GM23338 (cell line): ENCODE measurements at regions not wholly inside any gene's neighbourhood (a gene's known extent, or its start where the extent isn't known, plus 50 kb on each side); places are given as distances from the start of the nearest gene placed in this dataset.
A peak's percentile ranks its signal among the peaks of the same experiment; 100 is the strongest.

Experiments used
- ATAC-seq: fragments of 200-7000 bp; cut with Tn5 transposase; 3 replicates; pipeline ENCODE4 v1.9.1; 2020
- DNase-seq: peaks from one replicate; pipeline ENCODE4 v3.0.0-alpha.2; 2015; ENCODE audit warnings: low spot score
- H2AFZ ChIP-seq: fragments of 200-600 bp; sonication (generic); 2 replicates; pipeline ENCODE4 v1.8.0; 2016; ENCODE audit warnings: antibody characterized with exemption, mild to moderate bottlenecking, moderate library complexity
- H3F3A ChIP-seq: fragments of 200-600 bp; sonication (generic); replicated peaks from 2 replicates; pipeline ENCODE4 v1.8.0; 2017; ENCODE audit warnings: antibody characterized with exemption, mixed run types, low read depth
- H3K27ac ChIP-seq: fragments of 200-600 bp; sonication (generic); 2 replicates; pipeline ENCODE4 v1.6.1; 2016; ENCODE audit warnings: low read depth
- H3K27me3 ChIP-seq: fragments of 200-600 bp; sonication (generic); 2 replicates; pipeline ENCODE4 v1.8.0; 2016; ENCODE audit warnings: mild to moderate bottlenecking, mixed run types, moderate library complexity; ENCODE audit not compliant: insufficient read depth
- H3K36me3 ChIP-seq: fragments of 200-600 bp; sonication (generic); 2 replicates; pipeline ENCODE4 v1.8.0; 2016; ENCODE audit warnings: mild to moderate bottlenecking; ENCODE audit not compliant: insufficient read depth
- H3K4me1 ChIP-seq: fragments of 200-600 bp; sonication (generic); 2 replicates; pipeline ENCODE4 v1.8.0; 2016; ENCODE audit warnings: mild to moderate bottlenecking, moderate library complexity; ENCODE audit not compliant: insufficient read depth
- H3K4me2 ChIP-seq: fragments of 200-600 bp; sonication (generic); 2 replicates; pipeline ENCODE4 v1.7.1; 2017; ENCODE audit warnings: mixed run types
- H3K4me3 ChIP-seq: fragments of 200-600 bp; sonication (generic); 2 replicates; pipeline ENCODE4 v1.6.1; 2016; ENCODE audit warnings: mixed run types
- H3K79me2 ChIP-seq: fragments of 200-600 bp; sonication (generic); replicated peaks from 2 replicates; pipeline ENCODE4 v1.8.0; 2017; ENCODE audit warnings: mild to moderate bottlenecking; ENCODE audit not compliant: insufficient read depth
- H3K9me2 ChIP-seq: fragments of 200-600 bp; sonication (generic); 2 replicates; pipeline ENCODE4 v1.8.0; 2017; ENCODE audit not compliant: insufficient read depth
- H4K20me1 ChIP-seq: fragments of 200-600 bp; sonication (generic); replicated peaks from 2 replicates; pipeline ENCODE4 v1.8.0; 2017; ENCODE audit warnings: mild to moderate bottlenecking; ENCODE audit not compliant: insufficient read depth
- H3K27ac Mint-ChIP-seq: 2 replicates; pipeline ENCODE4 v1.8.0; 2020; ENCODE audit warnings: inconsistent platforms, mild to moderate bottlenecking, moderate library complexity, mixed read lengths
- H3K27me3 Mint-ChIP-seq: 3 replicates; pipeline ENCODE4 v1.8.0; 2022; ENCODE audit warnings: low read depth, mild to moderate bottlenecking, moderate library complexity, mixed read lengths, inconsistent platforms; ENCODE audit not compliant: insufficient read depth, poor library complexity
- H3K36me3 Mint-ChIP-seq: 3 replicates; pipeline ENCODE4 v1.8.0; 2021; ENCODE audit warnings: low read depth, mild to moderate bottlenecking, inconsistent platforms, moderate library complexity, mixed read lengths
- H3K4me1 Mint-ChIP-seq: 3 replicates; pipeline ENCODE4 v1.8.0; 2020; ENCODE audit warnings: mild to moderate bottlenecking, inconsistent platforms, mixed read lengths
- H3K4me3 Mint-ChIP-seq: 3 replicates; pipeline ENCODE4 v1.8.0; 2021; ENCODE audit warnings: moderate library complexity, mild to moderate bottlenecking, inconsistent platforms, mixed read lengths
- H3K9me3 Mint-ChIP-seq: 3 replicates; pipeline ENCODE4 v1.8.0; 2020; ENCODE audit warnings: moderate library complexity, mild to moderate bottlenecking, inconsistent platforms, mixed read lengths
- CREB1 ChIP-seq: fragments of 250-450 bp; sonication (Bioruptor Pico); IDR thresholded peaks from 2 replicates; pipeline ENCODE4 v1.5.0; 2020; ENCODE audit warnings: low read depth, mild to moderate bottlenecking, moderate library complexity
- EZH2 ChIP-seq: fragments of 200-600 bp; sonication (generic); IDR thresholded peaks from one replicate; pipeline ENCODE4 v1.8.0; 2017; ENCODE audit warnings: antibody characterized with exemption, mild to moderate bottlenecking, low read depth; ENCODE audit not compliant: unreplicated experiment
- EZH2phosphoT487 ChIP-seq: fragments of 200-600 bp; sonication (generic); IDR thresholded peaks from one replicate; pipeline ENCODE4 v1.8.1; 2018; ENCODE audit warnings: antibody characterized with exemption; ENCODE audit not compliant: unreplicated experiment
- JUNB ChIP-seq: IDR thresholded peaks from one replicate; pipeline ENCODE4 v1.6.1; 2016; ENCODE audit warnings: antibody characterized with exemption; ENCODE audit not compliant: unreplicated experiment
- NANOG ChIP-seq: IDR thresholded peaks from 2 replicates; pipeline ENCODE4 v1.6.1; 2016; ENCODE audit warnings: antibody characterized with exemption, borderline replicate concordance
- POLR2AphosphoS5 ChIP-seq: IDR thresholded peaks from 2 replicates; pipeline ENCODE4 v1.6.1; 2016; ENCODE audit warnings: antibody characterized with exemption, low read depth
- STAT1 ChIP-seq: IDR thresholded peaks from one replicate; pipeline ENCODE4 v1.6.1; 2016; ENCODE audit warnings: antibody characterized with exemption; ENCODE audit not compliant: unreplicated experiment
- ZNF114 ChIP-seq: fragments of 250-450 bp; sonication (Bioruptor Pico); IDR thresholded peaks from 2 replicates; pipeline ENCODE4 v1.5.0; 2020; ENCODE audit warnings: mild to moderate bottlenecking, moderate library complexity
- ZNF331 ChIP-seq: fragments of 250-450 bp; sonication (Bioruptor Pico); IDR thresholded peaks from 2 replicates; pipeline ENCODE4 v1.5.0; 2020; ENCODE audit warnings: low read depth, mild to moderate bottlenecking, moderate library complexity
- TF ChIP-seq, protein P1 (sequence below): IDR thresholded peaks from 2 replicates; pipeline ENCODE4 v1.6.1; 2016; ENCODE audit warnings: antibody characterized with exemption
- TF ChIP-seq, protein P2 (sequence below), 2 experiments: fragments of 200-600 bp in 1 of 2; sonication (generic) in 1 of 2; conservative IDR thresholded peaks; 2 replicates each; pipeline versions ENCODE4 v1.5.1 to v1.6.1; 2016 to 2017; ENCODE audit warnings: antibody characterized with exemption in 2 of 2, low read depth in 2 of 2, mild to moderate bottlenecking in 2 of 2, moderate library complexity in 1 of 2
- TF ChIP-seq, protein P3 (sequence below): fragments of 250-450 bp; sonication (Bioruptor Pico); IDR thresholded peaks from 2 replicates; pipeline ENCODE4 v1.5.0; 2020; ENCODE audit warnings: mild to moderate bottlenecking, moderate library complexity

DNA sequence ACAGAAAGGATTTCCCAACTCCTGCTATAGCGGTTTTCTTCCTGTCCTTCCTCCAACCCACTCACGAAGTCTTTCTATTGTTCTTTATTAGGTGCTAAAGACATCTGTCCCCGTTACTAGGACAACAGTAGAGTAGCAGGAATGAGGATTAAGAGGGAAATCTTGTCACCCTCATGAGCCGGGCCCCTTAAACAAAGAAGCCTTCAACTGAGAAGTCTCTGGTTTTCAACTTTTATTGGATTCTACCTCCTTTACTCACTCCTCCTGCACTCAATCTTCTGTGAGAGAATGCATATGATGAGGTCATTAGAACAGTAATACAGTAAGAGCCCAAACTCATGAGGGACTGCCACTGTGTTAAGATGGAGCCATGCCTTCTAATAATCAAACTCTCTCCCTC is 206.3 kb downstream of the OMA1 start (continued):
- TF ChIP-seq, protein P1, sequence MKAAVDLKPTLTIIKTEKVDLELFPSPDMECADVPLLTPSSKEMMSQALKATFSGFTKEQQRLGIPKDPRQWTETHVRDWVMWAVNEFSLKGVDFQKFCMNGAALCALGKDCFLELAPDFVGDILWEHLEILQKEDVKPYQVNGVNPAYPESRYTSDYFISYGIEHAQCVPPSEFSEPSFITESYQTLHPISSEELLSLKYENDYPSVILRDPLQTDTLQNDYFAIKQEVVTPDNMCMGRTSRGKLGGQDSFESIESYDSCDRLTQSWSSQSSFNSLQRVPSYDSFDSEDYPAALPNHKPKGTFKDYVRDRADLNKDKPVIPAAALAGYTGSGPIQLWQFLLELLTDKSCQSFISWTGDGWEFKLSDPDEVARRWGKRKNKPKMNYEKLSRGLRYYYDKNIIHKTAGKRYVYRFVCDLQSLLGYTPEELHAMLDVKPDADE: no peak
- TF ChIP-seq, protein P2, sequence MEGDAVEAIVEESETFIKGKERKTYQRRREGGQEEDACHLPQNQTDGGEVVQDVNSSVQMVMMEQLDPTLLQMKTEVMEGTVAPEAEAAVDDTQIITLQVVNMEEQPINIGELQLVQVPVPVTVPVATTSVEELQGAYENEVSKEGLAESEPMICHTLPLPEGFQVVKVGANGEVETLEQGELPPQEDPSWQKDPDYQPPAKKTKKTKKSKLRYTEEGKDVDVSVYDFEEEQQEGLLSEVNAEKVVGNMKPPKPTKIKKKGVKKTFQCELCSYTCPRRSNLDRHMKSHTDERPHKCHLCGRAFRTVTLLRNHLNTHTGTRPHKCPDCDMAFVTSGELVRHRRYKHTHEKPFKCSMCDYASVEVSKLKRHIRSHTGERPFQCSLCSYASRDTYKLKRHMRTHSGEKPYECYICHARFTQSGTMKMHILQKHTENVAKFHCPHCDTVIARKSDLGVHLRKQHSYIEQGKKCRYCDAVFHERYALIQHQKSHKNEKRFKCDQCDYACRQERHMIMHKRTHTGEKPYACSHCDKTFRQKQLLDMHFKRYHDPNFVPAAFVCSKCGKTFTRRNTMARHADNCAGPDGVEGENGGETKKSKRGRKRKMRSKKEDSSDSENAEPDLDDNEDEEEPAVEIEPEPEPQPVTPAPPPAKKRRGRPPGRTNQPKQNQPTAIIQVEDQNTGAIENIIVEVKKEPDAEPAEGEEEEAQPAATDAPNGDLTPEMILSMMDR (conservative IDR thresholded peaks at IDR 0.05; ENCODE audit: low read depth in 2 of 2): no peak

DNA sequence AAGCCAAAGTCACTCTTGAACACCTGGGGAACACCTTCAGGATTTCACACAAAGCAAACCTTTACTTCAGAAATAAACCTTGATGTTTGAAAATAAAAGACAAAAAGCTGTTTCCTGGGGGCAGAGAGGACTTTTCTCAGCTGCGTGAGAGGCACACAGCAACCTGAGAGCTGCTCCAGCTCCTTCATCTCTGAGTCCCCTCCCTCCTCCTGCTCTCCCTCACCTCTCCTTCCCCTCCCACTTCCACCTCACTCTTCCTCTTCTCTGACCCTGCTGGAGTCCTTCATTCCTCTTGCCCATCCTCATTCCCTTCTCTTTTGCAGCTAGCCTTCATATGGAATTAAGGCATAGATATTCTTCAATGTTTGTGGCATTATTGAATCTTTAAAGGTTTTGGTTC is 208.4 kb downstream of the OMA1 start:
- Histone ChIP-seq H3K36me3 (no peaks in the 10 kb centered on the region), H4K20me1 (no peaks in the 10 kb centered on the region; the same call in 1 of the 2 replicates), H3K79me2 (no peaks in the 10 kb centered on the region), H3K27ac (no peak overlapping the region), H3K4me1 (no peaks in the 10 kb centered on the region), H3K27me3 (no peaks in the 10 kb centered on the region), H3K9me2 (peaks cover 3% of the 10 kb centered on the region; the same call in 1 of the 2 replicates), H3F3A (no peaks in the 10 kb centered on the region), H2AFZ (no peak overlapping the region; the same call in 1 of the 2 replicates), H3K4me3 (no peak overlapping the region), H3K4me2 (no peak overlapping the region)
- Mint-ChIP-seq H3K27ac (no peak overlapping the region), H3K4me3 (no peak overlapping the region), H3K9me3 (no peaks in the 10 kb centered on the region), H3K27me3 (peaks cover 4% of the 10 kb centered on the region), H3K4me1 (no peaks in the 10 kb centered on the region; the same call in 2 of the 3 replicates), H3K36me3 (no peaks in the 10 kb centered on the region)
- peak; percentile 69 for ATAC-seq
- DNase-seq: peak; percentile 6
- TF ChIP-seq, protein P2 (conservative IDR thresholded peaks at IDR 0.05; ENCODE audit: low read depth in 2 of 2): no peak
- TF ChIP-seq NANOG: no peak
- TF ChIP-seq CREB1: no peak
- no peak for TF ChIP-seq ZNF331 (CRISPR knock-in tag)
- TF ChIP-seq, protein P3, sequence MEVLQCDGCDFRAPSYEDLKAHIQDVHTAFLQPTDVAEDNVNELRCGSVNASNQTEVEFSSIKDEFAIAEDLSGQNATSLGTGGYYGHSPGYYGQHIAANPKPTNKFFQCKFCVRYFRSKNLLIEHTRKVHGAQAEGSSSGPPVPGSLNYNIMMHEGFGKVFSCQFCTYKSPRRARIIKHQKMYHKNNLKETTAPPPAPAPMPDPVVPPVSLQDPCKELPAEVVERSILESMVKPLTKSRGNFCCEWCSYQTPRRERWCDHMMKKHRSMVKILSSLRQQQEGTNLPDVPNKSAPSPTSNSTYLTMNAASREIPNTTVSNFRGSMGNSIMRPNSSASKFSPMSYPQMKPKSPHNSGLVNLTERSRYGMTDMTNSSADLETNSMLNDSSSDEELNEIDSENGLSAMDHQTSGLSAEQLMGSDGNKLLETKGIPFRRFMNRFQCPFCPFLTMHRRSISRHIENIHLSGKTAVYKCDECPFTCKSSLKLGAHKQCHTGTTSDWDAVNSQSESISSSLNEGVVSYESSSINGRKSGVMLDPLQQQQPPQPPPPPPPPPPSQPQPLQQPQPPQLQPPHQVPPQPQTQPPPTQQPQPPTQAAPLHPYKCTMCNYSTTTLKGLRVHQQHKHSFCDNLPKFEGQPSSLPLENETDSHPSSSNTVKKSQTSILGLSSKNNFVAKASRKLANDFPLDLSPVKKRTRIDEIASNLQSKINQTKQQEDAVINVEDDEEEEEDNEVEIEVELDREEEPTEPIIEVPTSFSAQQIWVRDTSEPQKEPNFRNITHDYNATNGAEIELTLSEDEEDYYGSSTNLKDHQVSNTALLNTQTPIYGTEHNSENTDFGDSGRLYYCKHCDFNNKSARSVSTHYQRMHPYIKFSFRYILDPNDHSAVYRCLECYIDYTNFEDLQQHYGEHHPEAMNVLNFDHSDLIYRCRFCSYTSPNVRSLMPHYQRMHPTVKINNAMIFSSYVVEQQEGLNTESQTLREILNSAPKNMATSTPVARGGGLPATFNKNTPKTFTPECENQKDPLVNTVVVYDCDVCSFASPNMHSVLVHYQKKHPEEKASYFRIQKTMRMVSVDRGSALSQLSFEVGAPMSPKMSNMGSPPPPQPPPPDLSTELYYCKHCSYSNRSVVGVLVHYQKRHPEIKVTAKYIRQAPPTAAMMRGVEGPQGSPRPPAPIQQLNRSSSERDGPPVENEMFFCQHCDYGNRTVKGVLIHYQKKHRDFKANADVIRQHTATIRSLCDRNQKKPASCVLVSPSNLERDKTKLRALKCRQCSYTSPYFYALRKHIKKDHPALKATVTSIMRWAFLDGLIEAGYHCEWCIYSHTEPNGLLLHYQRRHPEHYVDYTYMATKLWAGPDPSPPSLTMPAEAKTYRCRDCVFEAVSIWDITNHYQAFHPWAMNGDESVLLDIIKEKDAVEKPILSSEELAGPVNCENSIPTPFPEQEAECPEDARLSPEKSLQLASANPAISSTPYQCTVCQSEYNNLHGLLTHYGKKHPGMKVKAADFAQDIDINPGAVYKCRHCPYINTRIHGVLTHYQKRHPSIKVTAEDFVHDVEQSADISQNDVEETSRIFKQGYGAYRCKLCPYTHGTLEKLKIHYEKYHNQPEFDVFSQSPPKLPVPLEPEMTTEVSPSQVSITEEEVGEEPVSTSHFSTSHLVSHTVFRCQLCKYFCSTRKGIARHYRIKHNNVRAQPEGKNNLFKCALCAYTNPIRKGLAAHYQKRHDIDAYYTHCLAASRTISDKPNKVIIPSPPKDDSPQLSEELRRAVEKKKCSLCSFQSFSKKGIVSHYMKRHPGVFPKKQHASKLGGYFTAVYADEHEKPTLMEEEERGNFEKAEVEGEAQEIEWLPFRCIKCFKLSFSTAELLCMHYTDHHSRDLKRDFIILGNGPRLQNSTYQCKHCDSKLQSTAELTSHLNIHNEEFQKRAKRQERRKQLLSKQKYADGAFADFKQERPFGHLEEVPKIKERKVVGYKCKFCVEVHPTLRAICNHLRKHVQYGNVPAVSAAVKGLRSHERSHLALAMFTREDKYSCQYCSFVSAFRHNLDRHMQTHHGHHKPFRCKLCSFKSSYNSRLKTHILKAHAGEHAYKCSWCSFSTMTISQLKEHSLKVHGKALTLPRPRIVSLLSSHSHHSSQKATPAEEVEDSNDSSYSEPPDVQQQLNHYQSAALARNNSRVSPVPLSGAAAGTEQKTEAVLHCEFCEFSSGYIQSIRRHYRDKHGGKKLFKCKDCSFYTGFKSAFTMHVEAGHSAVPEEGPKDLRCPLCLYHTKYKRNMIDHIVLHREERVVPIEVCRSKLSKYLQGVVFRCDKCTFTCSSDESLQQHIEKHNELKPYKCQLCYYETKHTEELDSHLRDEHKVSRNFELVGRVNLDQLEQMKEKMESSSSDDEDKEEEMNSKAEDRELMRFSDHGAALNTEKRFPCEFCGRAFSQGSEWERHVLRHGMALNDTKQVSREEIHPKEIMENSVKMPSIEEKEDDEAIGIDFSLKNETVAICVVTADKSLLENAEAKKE (CRISPR knock-in tag): no peak
- TF ChIP-seq EZH2: no peak
- TF ChIP-seq JUNB: no peak
- TF ChIP-seq, protein P1: no peak
- no peak for TF ChIP-seq ZNF114
- no peak for TF ChIP-seq POLR2AphosphoS5
- no peak for TF ChIP-seq STAT1
- no peak for TF ChIP-seq EZH2phosphoT487
